A172 (cell line): ENCODE measurements at regions not wholly inside any gene's neighbourhood (a gene's known extent, or its start where the extent isn't known, plus 50 kb on each side); places are given as distances from the start of the nearest gene placed in this dataset.

Experiments
- DNase-seq: peaks from one replicate; pipeline ENCODE4 v3.0.0-alpha.2; 2015; ENCODE audit warnings: low spot score

DNA sequence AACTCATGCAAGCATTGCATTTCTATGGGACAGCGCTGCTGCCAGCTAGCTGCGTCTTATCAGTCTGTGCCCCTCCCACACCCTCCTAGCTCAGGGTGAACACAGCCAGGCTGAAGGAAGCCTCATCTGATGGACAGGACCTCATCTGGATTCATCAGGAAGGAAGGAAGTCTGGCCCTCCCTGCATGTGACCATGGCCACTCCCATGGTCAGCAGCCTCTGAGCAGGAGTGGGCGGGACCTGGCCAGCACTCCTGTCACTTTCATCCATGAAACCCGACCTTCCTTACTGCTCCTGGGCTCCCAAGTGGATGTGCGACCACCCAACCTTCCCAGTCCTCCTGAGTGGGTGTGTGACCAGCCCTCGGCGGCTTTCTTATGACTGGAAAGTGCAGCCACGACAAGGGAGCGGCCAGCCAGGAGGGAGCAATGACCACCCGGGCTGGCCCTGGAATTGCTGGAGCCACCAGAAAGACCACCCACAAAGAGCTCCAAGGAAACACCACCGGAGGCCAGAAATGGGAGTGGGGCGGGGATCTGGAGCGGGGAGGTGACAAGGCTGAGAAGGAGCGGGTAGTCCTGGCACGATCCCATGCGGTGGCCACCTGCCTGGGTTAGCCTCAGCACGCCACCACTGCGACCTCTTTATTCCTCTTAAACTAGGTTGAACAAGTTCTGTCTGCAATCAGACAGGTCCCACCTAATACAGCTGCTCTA, 241.2 kb downstream of the TTLL2 start:
- DNase-seq = no peak

DNA sequence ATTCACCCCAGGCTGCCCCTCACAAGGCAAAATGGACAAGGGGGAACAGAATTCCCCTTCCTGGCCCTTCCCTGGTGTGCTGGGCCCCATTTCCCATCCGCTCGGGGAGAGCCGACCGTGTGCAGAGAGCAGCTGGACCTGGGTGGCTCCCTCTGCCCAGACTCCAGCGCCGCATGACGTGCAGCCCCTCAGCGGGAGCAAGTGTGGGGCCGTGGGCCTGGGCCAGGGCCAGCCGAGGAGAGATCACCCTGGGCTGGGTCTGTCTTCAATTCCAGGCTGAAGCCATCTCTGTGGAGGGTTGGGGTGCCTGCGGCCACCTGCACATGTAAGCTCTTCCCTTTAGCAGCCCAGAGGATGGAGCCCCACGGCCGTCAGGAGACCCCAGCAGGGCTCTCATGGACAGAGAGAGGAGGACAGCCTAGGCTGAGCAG, 241.8 kb downstream of the TTLL2 start:
- no peak for DNase-seq

DNA sequence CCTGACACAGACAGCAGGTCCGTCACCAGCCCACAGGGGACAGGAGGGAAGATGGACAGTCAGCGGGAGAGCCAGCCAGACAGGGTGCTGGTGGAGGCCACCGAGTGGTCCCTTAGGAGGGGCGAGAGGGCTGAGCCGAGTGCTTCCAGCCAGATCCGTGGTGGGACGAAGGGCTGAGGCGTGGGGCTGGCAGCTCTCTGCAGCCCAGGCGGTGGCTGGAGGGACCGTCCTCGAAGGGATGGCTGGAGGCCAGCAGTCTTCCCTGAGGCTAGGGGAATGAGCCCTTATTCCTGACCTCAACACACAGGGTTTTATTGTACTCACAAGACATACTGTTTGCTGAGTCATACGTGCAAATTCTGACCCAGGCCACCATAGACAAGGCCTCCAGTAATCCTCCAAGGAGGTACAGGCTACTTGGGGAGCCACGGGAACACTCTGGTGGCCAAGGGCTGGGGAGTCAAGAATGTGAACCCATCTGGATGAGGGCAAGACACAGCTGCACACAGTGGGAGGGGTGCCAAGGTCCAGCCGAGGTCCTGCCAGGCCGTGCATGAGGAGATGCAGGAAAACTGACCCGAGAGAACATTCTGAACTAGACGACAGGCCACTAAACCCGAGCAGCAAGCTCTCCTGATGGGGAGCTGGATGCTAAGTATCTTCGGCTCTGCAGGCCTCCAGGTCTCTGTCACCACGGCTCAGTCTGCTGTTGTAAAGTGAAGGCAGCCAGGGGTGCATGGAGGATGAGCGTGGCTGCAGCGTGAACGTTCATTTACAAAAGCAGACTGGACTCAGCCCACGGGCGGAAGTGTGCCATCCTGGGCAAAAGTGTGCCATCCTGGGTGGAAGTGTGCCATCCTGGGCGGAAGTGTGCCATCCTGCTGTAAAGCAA, 242.5 kb downstream of the TTLL2 start:
- DNase-seq = no peak

DNA sequence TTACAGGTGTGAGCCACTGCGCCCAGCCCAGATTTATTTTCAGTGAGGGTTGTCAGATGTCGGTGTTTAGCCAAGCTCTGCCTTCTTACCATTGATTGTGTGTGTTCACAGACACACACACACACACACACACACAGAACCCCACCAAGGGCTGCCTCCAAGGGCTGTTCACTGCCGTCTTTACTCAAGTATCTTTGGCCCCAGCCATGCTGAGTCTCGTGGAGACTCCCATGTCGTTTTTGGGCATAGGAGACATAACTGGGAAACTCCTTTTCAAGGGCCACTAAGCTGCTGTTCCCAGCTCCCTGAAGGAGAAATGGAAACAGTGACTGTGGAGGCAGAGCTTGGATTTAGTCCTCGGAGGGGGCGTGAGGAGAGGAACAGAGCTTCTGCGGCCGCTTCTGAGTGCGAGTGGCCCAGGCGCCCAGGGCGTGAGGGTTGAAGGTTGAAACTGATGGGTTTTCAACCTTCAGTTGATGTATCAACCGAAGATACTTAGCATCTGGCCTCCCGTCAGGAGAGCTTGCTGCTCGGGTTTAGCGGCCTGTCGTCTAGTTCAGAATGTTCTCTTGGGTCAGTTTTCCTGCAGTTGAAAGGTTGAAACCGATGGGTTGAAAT, 243.6 kb downstream of the TTLL2 start:
- DNase-seq = no peak

DNA sequence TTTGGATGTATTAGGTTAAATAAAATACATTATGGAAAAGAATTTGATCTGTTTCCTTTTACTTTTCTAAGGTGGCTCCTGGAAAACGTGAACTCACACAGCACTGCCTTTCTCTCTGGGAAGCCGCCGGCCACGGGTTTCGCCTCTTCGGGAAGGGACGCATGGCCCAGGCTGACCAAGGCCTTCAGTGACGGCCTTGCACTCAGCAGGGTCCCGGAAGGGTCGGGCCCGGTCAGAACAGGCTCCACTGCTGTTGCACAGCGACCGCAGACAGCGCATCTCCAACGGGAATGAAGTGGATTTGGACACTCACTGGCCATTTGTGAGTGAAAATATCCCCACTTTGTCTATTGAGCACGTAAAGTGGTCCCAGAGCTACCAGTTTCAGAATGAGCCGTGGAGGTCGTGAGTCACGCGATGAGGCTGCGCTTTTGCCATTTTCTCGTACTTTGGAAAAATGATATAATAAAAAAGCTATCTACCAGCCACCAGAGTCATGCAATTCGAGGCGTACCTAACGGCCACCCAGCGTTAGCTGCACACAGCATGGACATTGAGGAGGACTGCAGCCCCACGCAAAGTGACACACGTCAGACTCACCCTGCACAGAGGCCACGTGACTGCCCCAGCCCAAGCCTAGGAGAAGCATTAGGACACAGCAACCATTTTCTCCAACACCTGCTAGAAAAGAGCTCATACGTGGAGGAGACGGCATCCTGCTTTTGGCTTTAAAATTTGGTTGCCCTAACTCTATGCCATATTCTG, 244.3 kb downstream of the TTLL2 start:
- DNase-seq = no peak

DNA sequence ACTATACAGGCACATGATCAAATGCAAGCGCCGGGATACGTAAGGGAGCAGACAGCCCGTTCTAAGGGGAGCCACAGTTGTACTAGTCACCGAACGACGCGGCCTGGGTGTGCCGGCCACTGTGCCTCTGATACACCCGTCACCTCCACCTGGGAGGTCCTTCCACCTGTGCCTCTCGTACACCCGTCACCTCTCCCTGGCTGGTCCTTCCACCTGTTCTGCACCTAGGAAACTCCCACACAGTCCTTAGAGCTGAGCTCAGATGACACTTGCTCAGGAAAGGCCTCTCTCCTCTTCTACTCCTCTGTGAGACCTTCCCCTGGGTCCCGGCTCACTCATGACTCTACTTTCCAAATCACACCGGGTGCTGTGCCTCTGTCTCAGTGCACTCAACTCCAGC, 245.0 kb downstream of the TTLL2 start:
- DNase-seq = no peak

DNA sequence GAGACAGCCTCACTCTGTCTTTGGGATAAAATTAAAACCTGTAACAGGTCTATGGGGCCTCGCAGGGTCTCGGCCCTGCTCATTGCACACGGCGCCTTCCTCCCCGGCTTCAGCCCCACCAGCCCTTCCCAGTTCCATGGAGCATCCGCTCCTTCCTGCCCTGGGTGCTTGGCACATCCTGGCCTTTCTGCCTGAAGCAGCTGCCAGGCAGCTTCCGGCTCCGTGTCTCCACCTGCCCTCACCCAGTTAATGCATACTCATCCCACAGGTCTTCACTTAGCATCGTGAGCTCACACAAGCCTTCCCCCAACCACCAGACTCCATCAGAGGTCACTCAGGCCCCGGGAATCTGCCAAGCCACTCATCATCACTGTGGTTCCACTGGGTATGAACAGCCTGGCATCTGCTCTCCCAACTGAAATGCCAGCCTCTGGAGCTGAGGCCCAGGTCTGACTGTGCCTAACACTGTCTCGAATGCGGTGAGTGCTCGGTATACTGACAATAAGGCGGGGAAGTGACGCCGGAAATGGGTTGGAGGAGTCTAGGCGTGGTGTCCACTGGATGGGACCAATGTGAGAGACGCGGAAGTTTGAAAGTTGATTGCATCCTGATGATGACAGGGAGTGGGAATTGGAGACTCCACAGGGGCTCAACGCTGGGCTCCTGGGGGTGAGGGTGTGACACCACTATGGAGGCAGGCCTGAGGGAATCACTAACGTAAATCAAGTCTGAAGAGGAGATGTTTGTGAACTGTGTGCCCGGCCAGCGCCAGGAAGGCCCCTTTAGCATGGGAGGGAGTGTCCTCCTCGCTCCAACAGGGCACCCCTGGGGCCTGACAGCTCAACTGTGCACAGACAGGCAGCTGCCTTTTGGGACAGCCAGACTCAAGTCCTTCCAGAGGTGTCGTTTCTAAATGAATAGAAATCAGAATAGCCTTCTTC, 245.8 kb downstream of the TTLL2 start:
- DNase-seq = no peak

DNA sequence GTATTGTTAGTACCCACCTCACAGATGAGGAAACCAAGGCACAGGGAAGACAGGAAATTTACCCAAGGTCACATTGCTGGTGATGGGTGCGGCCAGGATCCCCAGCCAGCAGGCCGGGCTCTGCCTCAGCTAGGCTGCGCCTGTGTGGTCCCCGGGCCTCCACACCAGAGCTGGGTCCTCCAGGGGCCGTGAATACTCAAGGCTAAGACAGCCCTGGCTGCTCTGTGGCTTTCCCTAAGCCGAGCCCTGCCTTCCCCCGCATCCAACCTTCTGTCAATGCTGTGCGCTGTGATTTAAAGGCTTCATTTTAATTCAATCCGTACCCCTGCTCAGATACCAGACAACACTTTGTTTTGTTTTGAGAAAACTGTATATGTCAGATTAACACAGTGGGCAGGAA, 246.7 kb downstream of the TTLL2 start:
- DNase-seq = no peak

DNA sequence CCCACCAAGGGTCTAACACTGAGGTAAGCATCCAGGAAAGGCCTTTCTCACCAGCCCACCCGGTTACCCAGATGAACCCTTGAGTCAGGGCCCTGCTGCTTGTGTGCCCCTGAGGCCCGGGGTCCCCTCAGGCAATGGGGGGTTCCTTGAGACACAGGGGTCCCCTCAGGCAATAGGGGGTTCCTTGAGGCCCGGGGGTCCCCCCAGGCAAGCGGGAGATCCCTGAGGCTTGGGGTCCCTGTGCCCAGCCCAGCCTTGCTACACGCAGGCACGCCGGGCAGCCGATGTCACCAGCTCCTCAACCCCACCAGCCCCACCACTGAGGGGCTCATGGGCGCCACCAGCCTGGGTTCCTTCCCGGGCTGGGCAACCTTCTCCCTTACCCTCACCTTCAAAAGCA, 247.2 kb downstream of the TTLL2 start:
- DNase-seq = no peak

DNA sequence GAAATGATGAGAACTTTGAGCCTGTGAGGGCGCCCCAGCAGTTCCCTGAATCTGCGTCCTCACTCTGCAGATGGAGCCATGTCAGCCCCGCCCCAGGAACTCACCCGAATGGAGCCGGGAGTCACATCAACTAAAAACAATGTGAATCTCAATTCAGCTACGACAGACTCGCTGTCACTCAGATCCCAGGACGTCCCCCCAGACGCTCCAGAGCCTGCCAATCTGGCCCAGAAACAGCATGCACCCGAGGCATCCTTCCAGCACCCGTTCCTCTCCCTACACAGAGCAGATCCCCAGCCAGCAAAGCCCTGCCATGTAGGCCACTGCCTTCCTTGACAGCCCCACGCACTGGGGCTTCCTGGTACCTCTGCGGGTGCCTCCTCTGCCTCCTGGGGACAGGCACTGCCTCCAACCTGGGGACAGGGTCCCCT, 248.0 kb downstream of the TTLL2 start:
- DNase-seq = no peak

DNA sequence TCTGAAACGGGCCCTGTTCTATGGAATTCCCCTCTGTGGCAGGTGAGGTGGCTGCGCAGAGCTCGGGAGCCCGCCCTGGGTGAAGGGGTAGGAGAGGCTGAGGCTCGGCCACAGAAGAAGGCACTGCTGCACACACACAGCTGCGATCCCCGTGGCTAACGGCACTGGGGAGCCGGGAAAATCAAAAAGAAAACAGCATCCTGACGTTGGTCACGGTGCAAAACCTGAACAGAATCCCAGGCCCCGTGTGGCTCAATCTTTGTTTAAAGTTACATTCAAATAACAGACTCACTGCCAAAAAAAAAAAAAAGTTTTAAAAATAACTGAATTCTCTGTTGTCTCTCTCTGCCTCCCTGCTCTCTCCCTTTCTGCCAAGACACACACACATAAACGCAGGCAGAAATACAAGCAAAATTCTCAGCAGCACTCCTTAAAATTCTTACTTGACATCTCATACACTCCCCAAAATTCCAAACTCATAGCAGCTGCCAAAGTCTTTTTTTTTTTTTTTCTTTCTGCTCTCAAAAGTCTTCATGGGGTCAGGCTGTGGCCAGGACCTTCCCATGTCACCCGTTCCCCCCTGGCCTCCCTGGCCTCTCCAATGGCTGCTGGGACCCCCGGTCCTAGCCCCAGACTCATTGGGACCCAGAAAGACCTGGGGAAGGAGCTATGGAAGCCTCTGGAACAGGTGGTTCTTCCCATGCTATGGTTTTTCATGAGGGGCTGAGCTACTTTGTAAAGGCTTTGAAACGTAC, 248.8 kb downstream of the TTLL2 start:
- no peak for DNase-seq

DNA sequence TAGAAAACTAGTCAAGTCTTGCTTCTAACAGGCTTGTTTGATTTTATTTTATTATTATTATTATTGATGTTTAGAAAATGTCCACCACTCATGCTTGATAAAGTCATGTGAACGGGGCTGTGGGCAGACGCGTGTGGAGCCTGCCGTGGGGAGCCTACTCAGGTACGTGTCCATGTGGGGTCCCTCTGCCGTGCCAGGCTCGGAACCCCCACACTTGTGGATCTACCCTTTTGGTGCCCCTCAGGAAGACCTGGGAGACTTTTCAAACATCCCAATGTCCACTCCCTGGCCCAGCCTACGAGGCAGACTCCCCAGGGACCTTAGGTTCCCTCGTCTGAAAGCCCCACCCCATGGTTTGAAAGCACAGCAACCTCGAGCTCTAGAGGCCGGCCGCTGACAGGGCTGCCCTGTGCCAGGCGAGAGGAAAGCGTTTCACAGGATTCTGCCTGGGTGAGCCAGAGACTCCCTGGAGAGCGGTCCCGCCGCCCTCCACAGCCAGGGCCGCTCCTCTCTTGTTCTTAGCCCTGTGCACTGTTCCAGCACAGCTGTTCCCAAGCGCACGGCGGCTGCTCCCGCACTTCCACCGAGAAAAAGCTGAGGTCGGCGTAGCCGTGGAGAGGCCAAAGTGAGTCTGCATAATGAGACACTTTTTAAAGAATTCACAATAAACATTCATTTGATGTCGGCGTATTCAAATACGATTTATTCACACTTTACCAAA, 249.7 kb downstream of the TTLL2 start:
- DNase-seq = no peak

DNA sequence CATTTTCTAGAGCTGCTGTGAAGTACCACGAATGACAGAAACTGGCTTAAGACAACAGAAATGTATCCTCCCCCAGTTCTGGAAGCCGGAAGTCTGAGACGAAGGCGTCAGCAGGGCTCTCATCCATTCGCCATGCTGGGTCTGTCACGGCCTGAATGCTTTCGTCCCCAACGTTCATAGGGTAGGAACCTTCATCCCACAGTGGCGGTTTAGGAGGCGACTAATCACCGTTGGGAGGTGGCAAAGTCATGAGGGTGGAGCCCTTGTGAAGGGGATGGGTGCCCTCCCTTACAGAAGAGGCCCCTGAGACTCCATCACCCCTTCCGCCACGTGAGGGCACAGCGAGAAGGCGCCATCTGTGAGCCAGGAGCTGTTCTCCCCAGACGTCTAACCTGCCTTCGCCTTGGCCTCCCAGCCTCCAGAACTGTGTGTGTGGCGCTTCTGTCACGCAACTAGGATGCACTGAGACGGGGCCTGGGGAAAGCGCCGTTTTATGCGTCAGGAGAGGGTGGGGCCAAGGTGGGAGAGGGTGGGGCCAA, 250.3 kb downstream of the TTLL2 start:
- no peak for DNase-seq

DNA sequence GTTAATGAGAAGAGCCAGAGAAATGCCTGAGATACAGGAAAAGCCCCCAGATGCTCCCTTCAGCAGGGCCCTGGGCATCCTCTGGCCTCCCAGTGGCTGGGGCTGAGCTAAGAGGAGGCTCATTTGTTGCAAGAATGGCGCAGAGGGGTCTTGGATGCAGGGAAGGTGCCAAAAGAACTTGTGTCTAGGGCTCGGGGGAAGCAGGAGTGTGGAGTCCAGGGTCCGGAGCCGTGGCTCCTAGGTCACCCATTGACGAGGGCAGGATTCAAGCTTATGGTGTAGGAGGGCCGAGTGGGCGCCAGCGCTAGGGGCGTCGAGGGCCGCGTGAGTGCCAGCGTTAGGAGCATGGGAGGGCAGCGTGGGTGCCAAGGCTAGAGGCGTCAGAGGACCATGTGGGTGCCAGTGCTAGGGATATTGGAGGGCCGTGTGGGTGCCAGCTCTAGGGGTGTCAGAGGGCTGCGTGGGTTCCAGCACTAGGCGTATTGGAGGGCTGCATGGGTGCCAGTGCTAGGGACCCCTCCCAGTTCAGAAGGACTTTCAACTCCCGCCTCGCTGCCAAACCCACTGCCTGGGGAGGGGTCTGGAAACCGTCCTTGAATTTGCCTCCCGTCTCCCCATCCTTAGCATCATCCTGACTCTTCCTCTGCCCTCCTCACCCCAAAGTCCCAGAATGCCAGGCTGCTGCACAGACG, 250.5 kb upstream of the AFDN start:
- DNase-seq = no peak

DNA sequence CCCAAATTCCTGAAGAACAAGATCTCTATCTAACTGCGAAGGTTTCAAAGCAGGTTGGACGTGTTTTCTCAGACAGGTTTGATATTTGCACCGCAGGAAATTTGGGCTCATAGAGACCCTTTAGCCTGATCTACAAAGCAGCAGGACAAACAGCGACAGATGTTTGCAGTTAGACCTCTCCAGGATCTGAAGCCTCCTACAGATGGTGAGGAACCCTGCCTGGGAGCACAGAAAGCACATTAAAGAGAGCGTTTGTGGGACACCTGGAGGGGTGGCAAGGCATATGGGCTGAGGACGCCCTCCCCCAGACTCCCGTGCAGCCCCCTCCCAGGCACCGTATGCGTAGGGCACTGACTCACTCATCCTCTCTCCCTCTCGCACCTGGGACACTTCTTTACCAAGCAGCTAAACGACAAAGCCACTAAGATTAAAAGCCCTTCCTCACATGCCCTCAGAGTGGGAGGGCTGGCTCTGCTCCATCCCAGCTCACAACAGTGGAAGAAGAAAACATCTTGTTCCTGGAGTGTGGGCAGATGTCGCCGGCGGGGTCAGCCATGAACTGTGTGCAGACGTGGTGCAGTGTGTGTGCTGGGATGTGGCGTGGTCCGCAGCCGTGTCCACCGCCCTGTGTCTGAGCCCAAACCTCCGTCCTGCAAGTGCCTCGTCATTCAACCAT, 249.7 kb upstream of the AFDN start:
- no peak for DNase-seq

DNA sequence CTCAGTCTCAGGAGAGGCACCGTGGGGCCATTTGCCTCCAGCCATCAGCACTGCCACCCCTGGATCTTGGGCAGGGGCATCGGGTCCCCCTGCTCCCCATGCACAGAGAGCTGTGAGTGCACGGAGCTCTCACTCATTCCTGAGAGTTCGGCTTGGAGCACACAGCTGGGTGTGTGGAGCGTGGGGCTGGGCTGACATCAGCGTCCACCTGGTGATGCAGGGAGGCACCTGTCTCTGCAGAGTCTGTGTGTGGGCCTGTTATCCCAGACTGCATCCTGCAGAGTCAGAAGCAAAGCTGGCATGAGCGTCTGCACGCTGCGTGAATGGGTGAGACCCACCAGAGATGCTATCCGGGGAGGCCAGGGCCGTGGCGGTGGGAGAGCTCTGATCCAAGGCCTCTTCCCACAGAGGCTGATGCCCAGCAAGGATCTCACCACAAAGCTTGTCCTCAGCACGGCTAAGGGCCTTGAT, 248.8 kb upstream of the AFDN start:
- DNase-seq = no peak

DNA sequence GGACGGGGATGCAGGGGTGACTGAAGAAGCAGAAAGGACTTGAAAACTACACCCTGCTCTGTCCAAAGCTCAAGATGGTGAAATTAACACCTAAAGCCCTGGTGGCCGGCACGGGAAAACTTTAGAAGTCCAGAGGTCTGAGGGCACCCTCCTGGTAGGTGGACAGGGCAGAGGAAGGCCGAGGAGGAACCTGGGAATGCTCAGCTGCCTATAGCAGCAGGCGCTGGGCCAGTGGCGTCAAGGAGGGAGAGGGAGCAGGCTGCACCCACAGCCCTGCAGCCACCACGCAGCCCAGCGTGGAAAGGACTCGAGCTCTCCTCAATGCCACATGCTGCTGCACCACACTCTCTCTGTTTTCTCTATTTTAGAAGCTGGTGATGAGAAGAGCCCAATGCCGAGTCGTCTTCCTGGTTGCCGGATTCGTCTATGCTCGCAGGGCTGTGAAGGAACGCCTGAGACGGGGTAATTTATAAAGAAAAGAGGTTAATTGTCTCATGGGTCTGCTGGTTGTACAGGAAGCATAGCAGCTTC, 248.3 kb upstream of the AFDN start:
- no peak for DNase-seq
